ENCODE measurements at regions not wholly inside any gene's neighbourhood (a gene's known extent, or its start where the extent isn't known, plus 50 kb on each side); places are given as distances from the start of the nearest gene placed in this dataset.

- TF ChIP-seq EZH2phosphoT487 (IDR thresholded peaks at IDR 0.05; ENCODE audit: borderline replicate concordance, low read depth, low read length), result no peak
- TF ChIP-seq CTCF (conservative IDR thresholded peaks at IDR 0.05; ENCODE audit: low read length), result no peak
These were observed 200.5 kb downstream of the CENPC start for GRCh38 chr4:67344594-67345380.

Data from OCI-LY7 (cell line).